ENCODE measurements at regions not wholly inside any gene's neighbourhood (a gene's known extent, or its start where the extent isn't known, plus 50 kb on each side); places are given as distances from the start of the nearest gene placed in this dataset.
A peak's percentile ranks its signal among the peaks of the same experiment; 100 is the strongest.

- DNase-seq = no peak
These were observed 2414.2 kb downstream of the PCDH7 start for GRCh38 chr4:33134366-33134765.

DNA sequence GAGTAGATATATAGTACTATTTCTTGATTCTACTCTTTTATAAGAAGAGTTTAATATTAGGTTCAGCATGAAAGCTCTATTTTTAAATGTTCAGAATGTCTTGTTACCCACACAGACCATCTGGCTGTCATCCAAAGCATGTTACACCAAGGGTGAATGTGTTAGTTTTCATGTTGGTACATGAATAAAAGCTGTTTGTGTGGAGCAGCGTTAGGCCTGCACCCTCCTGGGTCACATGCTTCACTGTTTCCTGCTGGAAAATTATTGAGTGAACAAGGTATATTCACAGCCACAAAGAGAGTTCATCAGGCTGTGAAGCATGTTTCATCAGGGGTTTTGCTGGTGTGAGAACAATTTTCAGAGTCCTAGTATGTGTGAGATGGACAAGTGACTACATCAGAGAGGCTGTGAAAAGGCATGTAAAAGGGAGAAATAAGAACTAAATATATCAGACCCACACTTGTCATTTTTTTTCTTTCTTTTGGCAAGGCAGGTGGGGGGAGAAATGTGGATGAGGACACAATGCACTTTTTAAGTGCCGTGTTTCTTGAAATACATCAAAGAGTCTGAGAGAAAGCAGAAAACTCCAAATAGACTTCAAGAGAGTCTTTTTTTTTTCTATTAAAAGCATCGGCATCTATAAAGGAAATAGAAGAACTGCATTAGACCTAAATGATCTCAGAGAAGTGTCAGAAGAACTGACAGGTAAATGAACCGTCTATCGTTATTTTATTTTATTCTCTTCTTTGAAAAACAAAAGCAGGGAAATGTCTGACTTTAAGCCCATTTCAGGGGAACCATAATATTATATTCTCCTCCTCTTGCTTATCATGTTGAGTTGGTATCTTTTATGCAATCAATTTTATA is 2429.7 kb downstream of the PCDH7 start:
- DNase-seq = no peak

- no peak for DNase-seq
These were observed 2430.3 kb downstream of the PCDH7 start for GRCh38 chr4:33150525-33150910.

DNA sequence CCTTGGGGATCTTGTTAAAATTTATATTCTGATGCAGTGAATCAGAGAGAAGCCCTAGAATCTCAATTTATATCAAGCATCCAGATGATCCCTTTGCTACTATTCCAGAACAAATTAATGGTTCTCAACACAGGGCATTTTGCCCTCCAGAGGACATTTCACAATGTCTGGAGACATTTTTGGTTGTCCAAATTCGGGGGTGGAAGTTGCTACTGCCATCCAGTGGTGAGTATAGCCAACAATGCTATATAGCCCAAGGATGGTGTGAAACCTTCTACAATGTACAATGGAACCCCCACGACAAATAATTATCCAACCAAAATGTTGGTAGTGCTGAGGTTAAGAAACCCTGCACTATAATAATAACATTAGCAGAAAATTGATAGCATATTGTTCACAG is 2440.0 kb downstream of the PCDH7 start:
- DNase-seq = peak; percentile 20 to 49

DNA sequence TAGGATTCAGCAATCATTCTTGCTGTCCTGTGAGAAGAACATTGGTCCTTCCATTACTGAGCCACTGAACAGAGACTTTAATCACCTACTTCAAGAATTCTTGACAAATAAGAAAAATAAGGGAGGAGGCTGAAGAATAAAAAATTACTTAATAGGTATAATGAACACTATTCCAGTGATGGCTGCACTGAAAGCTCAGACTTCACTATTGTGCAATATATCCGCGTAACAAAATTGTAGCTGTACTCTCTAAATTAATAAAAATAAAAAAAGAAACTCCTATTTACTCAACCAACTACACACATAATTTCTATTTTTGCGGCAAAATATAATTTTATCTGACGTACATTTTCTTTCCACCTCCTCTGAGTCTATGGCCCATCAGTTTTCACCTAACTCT is 2441.0 kb downstream of the PCDH7 start:
- DNase-seq = no peak

DNA sequence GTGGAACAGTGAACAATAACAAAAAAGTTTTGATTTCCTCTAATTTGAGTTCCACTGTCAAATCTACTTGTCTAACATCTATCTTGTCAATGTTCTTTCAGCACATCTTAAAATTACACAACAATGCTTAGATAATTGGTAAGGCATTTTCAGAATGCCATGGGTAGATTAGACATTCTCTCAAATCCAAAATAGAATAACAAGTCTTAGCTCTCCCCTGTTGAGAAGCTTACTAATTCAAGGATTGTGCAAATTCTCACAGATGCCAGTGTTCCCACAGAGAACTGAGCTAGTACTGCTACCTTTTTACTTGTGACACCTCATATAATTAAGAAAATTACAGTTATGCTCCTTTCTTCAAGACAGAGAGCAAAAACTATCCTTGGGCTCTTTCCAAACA is 2442.0 kb downstream of the PCDH7 start:
- DNase-seq = no peak

- no peak for DNase-seq
These were observed 2451.8 kb downstream of the PCDH7 start for GRCh38 chr4:33171873-33172525.

DNA sequence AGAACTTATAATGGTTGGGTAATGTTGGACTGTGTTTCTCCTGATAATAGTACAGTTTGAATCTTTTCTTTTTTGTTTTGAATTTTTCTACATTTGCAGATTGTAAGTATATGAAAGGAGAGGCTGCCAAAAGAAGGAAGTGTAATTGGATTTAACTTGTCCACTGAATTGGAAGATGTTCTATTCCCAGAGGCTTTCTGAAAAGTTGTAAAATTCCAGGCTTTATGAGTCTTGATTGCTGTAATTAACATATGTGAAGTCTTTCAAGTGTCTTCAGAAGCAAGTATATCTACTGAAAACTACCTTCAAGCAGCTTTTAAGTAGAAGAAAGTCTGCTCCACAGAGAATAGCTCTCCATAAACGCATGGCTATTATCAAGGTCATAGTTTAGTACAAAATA is 2456.4 kb downstream of the PCDH7 start:
- peak in 1 of 2 experiments; percentile 25 for DNase-seq

DNA sequence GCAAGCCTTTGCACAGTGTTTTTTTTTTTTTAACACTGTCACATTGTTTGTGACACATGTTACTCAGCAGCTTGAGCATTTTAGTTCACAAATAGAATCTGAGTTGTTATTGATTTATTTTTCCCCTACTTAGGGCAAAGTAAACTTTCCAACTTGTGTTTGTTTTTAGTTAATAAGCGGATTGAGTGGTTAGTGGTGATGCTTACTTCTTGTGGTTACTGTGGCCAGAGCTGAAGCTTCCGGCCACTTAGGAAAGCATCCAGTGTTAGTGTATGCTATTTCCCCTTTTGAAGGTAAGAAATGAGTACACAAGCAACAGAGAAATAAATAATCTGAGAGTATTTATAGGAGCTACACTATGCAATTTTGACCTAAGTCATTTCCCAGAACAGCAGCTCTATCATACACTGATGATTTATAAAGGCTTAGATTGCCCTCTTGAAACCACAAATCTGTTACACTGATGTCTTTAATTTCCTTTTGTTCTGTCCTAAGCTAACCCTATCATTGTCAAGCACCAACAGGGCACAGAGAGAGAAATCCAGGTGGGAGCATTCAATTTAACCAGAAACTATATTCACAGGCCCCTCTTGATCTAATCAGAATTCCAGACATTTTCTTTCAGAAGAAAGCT is 2464.6 kb downstream of the PCDH7 start:
- no peak for DNase-seq

DNA sequence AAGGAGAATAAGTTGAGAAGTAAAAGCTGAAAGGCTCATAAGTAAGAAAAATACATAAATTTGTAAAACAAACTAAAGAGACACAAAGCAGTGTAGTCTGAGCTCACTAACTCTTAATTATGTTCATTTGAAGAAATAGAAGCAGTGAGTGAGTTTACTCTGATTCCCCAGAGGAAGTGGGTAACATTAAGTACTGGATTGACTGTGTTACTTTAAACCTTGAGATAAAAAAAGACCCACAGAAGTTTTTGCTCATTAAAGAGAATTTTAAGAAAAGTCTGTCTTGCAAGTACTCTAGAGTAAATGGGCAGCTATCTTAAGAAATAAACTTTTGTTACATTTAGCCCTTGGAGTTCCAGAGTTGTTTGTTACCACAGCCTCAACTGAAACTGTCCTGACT is 2466.9 kb downstream of the PCDH7 start:
- DNase-seq = no peak

DNA sequence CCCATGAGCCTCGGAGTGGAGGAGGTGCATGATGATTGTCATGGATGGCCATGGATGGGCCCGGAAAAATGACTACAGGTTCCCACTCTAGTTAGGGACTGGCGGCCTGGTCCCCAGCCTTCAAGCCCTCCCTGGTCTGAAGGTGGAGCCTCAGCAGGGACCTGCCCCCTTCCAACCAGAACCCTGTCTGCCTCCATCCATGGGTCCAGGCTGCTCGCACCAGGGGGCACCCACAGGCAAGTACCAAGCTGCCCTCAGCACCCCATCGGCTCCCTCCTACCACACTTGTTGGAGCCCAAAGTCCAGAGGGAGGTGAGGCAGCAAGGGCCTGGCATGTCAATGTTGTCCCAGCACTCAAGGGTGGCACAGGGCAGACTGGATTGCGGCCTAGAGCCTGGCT is 2468.6 kb downstream of the PCDH7 start:
- DNase-seq = no peak

DNA sequence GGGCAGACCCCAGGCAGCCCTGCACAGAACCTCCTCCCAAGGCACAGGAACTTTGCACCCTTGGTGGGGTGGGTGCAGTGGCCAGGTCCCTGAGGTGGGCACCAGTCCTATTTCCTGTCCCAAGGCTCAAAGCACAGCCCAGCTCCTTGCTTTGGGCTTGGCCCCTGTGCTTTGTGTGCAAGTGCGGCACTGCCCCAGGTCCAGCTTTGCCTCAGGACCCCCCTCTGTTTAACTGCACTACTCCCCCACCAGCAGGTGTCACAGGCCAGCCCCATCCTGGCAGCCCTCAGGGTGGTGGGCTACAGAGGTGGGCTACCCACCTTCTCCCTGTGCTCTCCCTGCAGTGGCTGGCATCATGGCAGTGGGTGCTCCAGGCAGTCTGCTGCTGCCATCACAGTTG is 2469.0 kb downstream of the PCDH7 start:
- DNase-seq = no peak

- DNase-seq = no peak
These were observed 2472.9 kb downstream of the PCDH7 start for GRCh38 chr4:33193109-33193508.

- no peak for DNase-seq
These were observed 2480.2 kb downstream of the PCDH7 start for GRCh38 chr4:33200377-33200776.

DNA sequence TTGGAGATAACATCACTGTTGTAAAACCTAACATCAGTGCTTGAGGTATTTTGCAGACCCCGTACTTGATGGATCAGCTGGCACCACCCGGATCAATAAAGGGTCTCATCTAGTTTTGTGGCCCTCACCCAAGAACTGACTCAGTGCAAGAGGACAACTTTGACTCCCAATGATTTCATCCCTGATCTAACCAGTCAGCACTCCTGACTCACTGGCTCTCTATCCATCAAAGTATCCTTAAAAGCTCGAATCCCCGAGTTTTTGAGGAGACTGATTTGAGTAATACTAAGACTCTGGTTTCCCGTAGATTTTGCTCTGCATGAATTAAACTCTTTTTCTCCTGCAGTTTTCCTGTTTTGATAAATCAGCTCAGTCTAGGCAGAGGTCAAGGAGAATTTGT is 2498.1 kb downstream of the PCDH7 start:
- no peak for DNase-seq

GRCh38 chr4:33226133-33226532 is 2506.0 kb downstream of the PCDH7 start:
- DNase-seq = no peak

DNA sequence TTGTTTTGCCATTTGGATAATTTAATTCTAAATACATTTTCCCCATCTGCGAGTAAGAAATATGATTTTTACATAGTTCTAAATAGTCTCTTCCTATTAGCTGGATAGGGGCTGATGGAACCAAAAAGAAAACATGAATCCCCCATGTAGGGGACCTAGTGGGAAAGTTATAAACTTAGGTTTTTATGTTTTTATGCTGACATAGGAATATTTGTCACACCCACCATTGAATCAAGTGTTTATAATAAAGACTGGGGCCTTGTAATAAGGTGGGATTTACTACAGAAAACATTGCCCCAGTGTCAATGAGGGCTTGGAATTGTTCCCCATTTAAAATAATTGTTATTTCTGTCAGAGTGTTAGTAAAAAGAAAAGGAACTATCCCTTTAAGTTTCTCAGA is 2506.6 kb downstream of the PCDH7 start:
- no peak for DNase-seq

- no peak for DNase-seq
These were observed 2534.9 kb downstream of the PCDH7 start for GRCh38 chr4:33255094-33255493.

- DNase-seq = no peak
These were observed 2535.3 kb downstream of the PCDH7 start for GRCh38 chr4:33255507-33255906.

GRCh38 chr4:33262824-33263223 is 2542.7 kb downstream of the PCDH7 start:
- DNase-seq = no peak

DNA sequence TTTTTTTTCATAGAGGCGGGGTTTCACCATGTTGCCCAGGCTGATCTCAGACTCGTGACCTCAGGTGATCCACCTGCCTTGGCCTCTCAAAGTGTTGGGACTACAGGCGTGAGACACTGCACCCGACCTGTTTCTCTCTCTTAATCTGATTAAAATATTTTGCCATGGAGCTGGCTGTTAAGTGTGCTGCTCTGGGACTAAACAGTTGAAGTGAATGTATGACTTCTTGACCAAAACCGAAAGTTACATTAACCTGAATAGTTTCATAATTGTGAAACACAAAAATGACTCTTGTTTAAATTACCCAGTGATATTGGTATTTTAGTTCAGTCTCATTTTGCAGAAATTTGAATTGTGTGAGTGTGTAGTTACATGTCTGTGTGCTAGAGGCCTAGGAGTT is 2548.6 kb downstream of the PCDH7 start:
- no peak for DNase-seq

DNA sequence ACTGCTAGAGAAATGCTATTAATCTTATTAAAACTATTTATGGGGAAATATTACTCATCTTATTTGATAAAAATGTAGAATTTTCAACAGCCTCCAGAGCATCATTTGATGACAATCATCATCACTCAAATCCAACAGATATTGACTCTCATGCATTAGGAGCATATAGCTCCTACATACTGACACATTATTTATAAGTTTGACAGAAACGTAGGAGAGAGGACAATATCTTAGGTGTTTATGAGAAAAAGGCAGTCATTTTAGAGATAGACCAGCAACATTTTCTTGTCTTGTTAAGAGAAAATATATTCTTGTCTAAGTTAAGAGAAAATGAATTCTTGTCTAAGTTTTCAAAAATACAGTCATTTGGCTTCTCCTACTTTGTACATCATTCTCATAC is 2550.2 kb downstream of the PCDH7 start:
- DNase-seq = no peak

- no peak for DNase-seq
These were observed 2552.6 kb downstream of the PCDH7 start for GRCh38 chr4:33272722-33273121.

GRCh38 chr4:33283818-33284217 is 2563.6 kb downstream of the PCDH7 start:
- DNase-seq = no peak

Measured in NCI-H446 (cell line).